ENCODE measurements at regions not wholly inside any gene's neighbourhood (a gene's known extent, or its start where the extent isn't known, plus 50 kb on each side); places are given as distances from the start of the nearest gene placed in this dataset.

GRCh38 chr6:97849390-97849789 is 566.4 kb upstream of the MMS22L start:
- H4K20me1 ChIP-seq (ENCODE audit: insufficient read depth, low read length): no peaks in the 10 kb centered on the region
- no peaks in the 10 kb centered on the region for H3K27me3 ChIP-seq (replicated peaks; ENCODE audit: insufficient read depth, low read length)
- no peak overlapping the region for H3K4me2 ChIP-seq (ENCODE audit: low read depth, low read length)
- H3K9ac ChIP-seq (ENCODE audit: low read length): no peak overlapping the region
- H3K27ac ChIP-seq (ENCODE audit: low read length): no peak overlapping the region
- H3K4me3 ChIP-seq (ENCODE audit: low read length): no peak overlapping the region
- no peaks in the 10 kb centered on the region for H3K36me3 ChIP-seq (replicated peaks; ENCODE audit: insufficient read depth, low read length)
- DNase-seq: no peak
- H3K4me1 ChIP-seq (ENCODE audit: low read length): no peaks in the 10 kb centered on the region
- H3K9me3 ChIP-seq (replicated peaks; ENCODE audit: insufficient read depth, low read length): no peaks in the 10 kb centered on the region
- H3K79me2 ChIP-seq (ENCODE audit: low read length): no peaks in the 10 kb centered on the region
- H2AFZ ChIP-seq (ENCODE audit: low read length): no peak overlapping the region
- no peaks in the 10 kb centered on the region for H3F3A ChIP-seq (ENCODE audit: insufficient read depth, low read length)
- no peaks in the 10 kb centered on the region for H3K9me2 ChIP-seq (replicated peaks; ENCODE audit: insufficient read depth, low read length)
- TF ChIP-seq CTCF (IDR thresholded peaks at IDR 0.05; ENCODE audit: low read length): no peak
- no peak for TF ChIP-seq EZH2phosphoT487 (IDR thresholded peaks at IDR 0.05; ENCODE audit: low read length)
- TF ChIP-seq EZH2 (optimal IDR thresholded peaks at IDR 0.05; ENCODE audit: low read depth, low read length): no peak

GRCh38 chr6:97850458-97851212 is 567.6 kb upstream of the MMS22L start:
- no peaks in the 10 kb centered on the region for H3K36me3 ChIP-seq (replicated peaks; ENCODE audit: insufficient read depth, low read length)
- H3K79me2 ChIP-seq (ENCODE audit: low read length): no peaks in the 10 kb centered on the region
- no peak overlapping the region for H3K4me3 ChIP-seq (ENCODE audit: low read length)
- H3K9me2 ChIP-seq (replicated peaks; ENCODE audit: insufficient read depth, low read length): no peaks in the 10 kb centered on the region
- H3K4me1 ChIP-seq (ENCODE audit: low read length): no peaks in the 10 kb centered on the region
- no peaks in the 10 kb centered on the region for H3K9me3 ChIP-seq (replicated peaks; ENCODE audit: insufficient read depth, low read length)
- no peaks in the 10 kb centered on the region for H4K20me1 ChIP-seq (ENCODE audit: insufficient read depth, low read length)
- DNase-seq: no peak
- no peaks in the 10 kb centered on the region for H3K27me3 ChIP-seq (replicated peaks; ENCODE audit: insufficient read depth, low read length)
- H2AFZ ChIP-seq (ENCODE audit: low read length): no peak overlapping the region
- TF ChIP-seq EZH2phosphoT487 (IDR thresholded peaks at IDR 0.05; ENCODE audit: low read length): no peak
- TF ChIP-seq EZH2 (optimal IDR thresholded peaks at IDR 0.05; ENCODE audit: low read depth, low read length): no peak
- no peak for TF ChIP-seq CTCF (IDR thresholded peaks at IDR 0.05; ENCODE audit: low read length)
- no peak overlapping the region for H3K4me2 ChIP-seq (ENCODE audit: low read depth, low read length)
- H3K27ac ChIP-seq (ENCODE audit: low read length): no peak overlapping the region
- no peaks in the 10 kb centered on the region for H3F3A ChIP-seq (ENCODE audit: insufficient read depth, low read length)
- H3K9ac ChIP-seq (ENCODE audit: low read length): no peak overlapping the region

GRCh38 chr6:97863697-97864096 is 580.7 kb upstream of the MMS22L start:
- H4K20me1 ChIP-seq (ENCODE audit: insufficient read depth, low read length): no peaks in the 10 kb centered on the region
- DNase-seq: no peak
- no peaks in the 10 kb centered on the region for H3K36me3 ChIP-seq (replicated peaks; ENCODE audit: insufficient read depth, low read length)
- no peaks in the 10 kb centered on the region for H3K9me2 ChIP-seq (replicated peaks; ENCODE audit: insufficient read depth, low read length)
- H3K27ac ChIP-seq (ENCODE audit: low read length): no peak overlapping the region
- H2AFZ ChIP-seq (ENCODE audit: low read length): no peak overlapping the region
- no peaks in the 10 kb centered on the region for H3K27me3 ChIP-seq (replicated peaks; ENCODE audit: insufficient read depth, low read length)
- no peak overlapping the region for H3K9ac ChIP-seq (ENCODE audit: low read length)
- no peaks in the 10 kb centered on the region for H3F3A ChIP-seq (ENCODE audit: insufficient read depth, low read length)
- H3K9me3 ChIP-seq (replicated peaks; ENCODE audit: insufficient read depth, low read length): no peaks in the 10 kb centered on the region
- no peak overlapping the region for H3K4me2 ChIP-seq (ENCODE audit: low read depth, low read length)
- H3K79me2 ChIP-seq (ENCODE audit: low read length): no peaks in the 10 kb centered on the region
- H3K4me3 ChIP-seq (ENCODE audit: low read length): no peak overlapping the region
- TF ChIP-seq EZH2 (optimal IDR thresholded peaks at IDR 0.05; ENCODE audit: low read depth, low read length) (no peak), EZH2phosphoT487 (IDR thresholded peaks at IDR 0.05; ENCODE audit: low read length) (no peak), CTCF (IDR thresholded peaks at IDR 0.05; ENCODE audit: low read length) (no peak)
- no peaks in the 10 kb centered on the region for H3K4me1 ChIP-seq (ENCODE audit: low read length)

Measured in MM.1S (cell line).